Duodenal mucosa (tissue), 2 donors: ENCODE measurements at regions not wholly inside any gene's neighbourhood (a gene's known extent, or its start where the extent isn't known, plus 50 kb on each side); places are given as distances from the start of the nearest gene placed in this dataset.

ENCODE experiments used
- H3K27ac ChIP-seq: one replicate; pipeline ENCODE4 v1.7.0; 2013; ENCODE audit warnings: low read depth, low read length
- H3K27me3 ChIP-seq, 2 donors: one replicate each; pipeline ENCODE4 v1.7.0; 2013; ENCODE audit warnings: low read length in 2 of 2, control low read depth in 1 of 2; ENCODE audit not compliant: insufficient read depth in 2 of 2, control insufficient read depth in 1 of 2
- H3K36me3 ChIP-seq, 2 donors: one replicate each; pipeline ENCODE4 v1.7.0; 2013; ENCODE audit warnings: low read length in 2 of 2, control low read depth in 1 of 2; ENCODE audit not compliant: insufficient read depth in 2 of 2, control insufficient read depth in 1 of 2
- H3K4me1 ChIP-seq, 2 donors: one replicate each; pipeline ENCODE4 v1.7.0; 2013; ENCODE audit warnings: low read length in 2 of 2, control low read depth in 1 of 2; ENCODE audit not compliant: insufficient read depth in 2 of 2, control insufficient read depth in 1 of 2
- H3K4me3 ChIP-seq, 2 donors: one replicate each; pipeline ENCODE4 v1.7.0; 2013; ENCODE audit warnings: low read length in 2 of 2, low read depth in 1 of 2
- H3K9ac ChIP-seq, 2 donors: one replicate each; pipeline ENCODE4 v1.7.0; 2013; ENCODE audit warnings: low read length in 2 of 2, low read depth in 1 of 2
- H3K9me3 ChIP-seq, 2 donors: one replicate each; pipeline ENCODE4 v1.7.0; 2013; ENCODE audit warnings: low read length in 2 of 2, control low read depth in 1 of 2; ENCODE audit not compliant: control insufficient read depth in 1 of 2

- Histone ChIP-seq H3K4me3 (no peak overlapping the region), H3K27me3 (no peaks in the 10 kb centered on the region), H3K9ac (no peak overlapping the region), H3K36me3 (no peaks in the 10 kb centered on the region), H3K27ac (no peak overlapping the region), H3K4me1 (no peaks in the 10 kb centered on the region), H3K9me3 (no peaks in the 10 kb centered on the region)
Observed at GRCh38 chr2:107607054-107607453, 219.6 kb upstream of the RGPD4 start.

GRCh38 chr2:107607473-107607872 lies 219.2 kb upstream of the RGPD4 start:
- no peaks in the 10 kb centered on the region for H3K27me3 ChIP-seq
- no peak overlapping the region for H3K9ac ChIP-seq
- H3K27ac ChIP-seq: no peak overlapping the region
- H3K36me3 ChIP-seq: no peaks in the 10 kb centered on the region
- H3K9me3 ChIP-seq: no peaks in the 10 kb centered on the region
- H3K4me1 ChIP-seq: no peaks in the 10 kb centered on the region
- no peak overlapping the region for H3K4me3 ChIP-seq

- H3K4me1 ChIP-seq: no peaks in the 10 kb centered on the region
- H3K4me3 ChIP-seq: no peak overlapping the region
- peaks cover 0 to 5% of the 10 kb centered on the region in 2 donors for H3K9me3 ChIP-seq
- H3K27ac ChIP-seq: no peak overlapping the region
- H3K36me3 ChIP-seq: no peaks in the 10 kb centered on the region
- no peaks in the 10 kb centered on the region for H3K27me3 ChIP-seq
- no peak overlapping the region for H3K9ac ChIP-seq
Observed at GRCh38 chr2:107615039-107615438, 211.7 kb upstream of the RGPD4 start.

GRCh38 chr2:107618769-107619168 lies 207.9 kb upstream of the RGPD4 start:
- no peaks in the 10 kb centered on the region for H3K27me3 ChIP-seq
- H3K9ac ChIP-seq: no peak overlapping the region
- H3K4me3 ChIP-seq: no peak overlapping the region
- no peaks in the 10 kb centered on the region for H3K4me1 ChIP-seq
- H3K27ac ChIP-seq: no peak overlapping the region
- H3K36me3 ChIP-seq: no peaks in the 10 kb centered on the region
- peaks cover 0 to 5% of the 10 kb centered on the region in 2 donors for H3K9me3 ChIP-seq

GRCh38 chr2:107621186-107622165 lies 205.2 kb upstream of the RGPD4 start:
- no peak overlapping the region for H3K9ac ChIP-seq
- H3K4me3 ChIP-seq: no peak overlapping the region
- no peak overlapping the region for H3K27ac ChIP-seq
- no peaks in the 10 kb centered on the region for H3K36me3 ChIP-seq
- peaks cover 0 to 5% of the 10 kb centered on the region in 2 donors for H3K9me3 ChIP-seq
- no peaks in the 10 kb centered on the region for H3K4me1 ChIP-seq
- H3K27me3 ChIP-seq: no peaks in the 10 kb centered on the region

GRCh38 chr2:107622741-107623310 lies 203.9 kb upstream of the RGPD4 start:
- no peak overlapping the region for H3K4me3 ChIP-seq
- H3K9me3 ChIP-seq: peaks cover 0 to 8% of the 10 kb centered on the region in 2 donors
- H3K4me1 ChIP-seq: no peaks in the 10 kb centered on the region
- no peak overlapping the region for H3K9ac ChIP-seq
- H3K36me3 ChIP-seq: no peaks in the 10 kb centered on the region
- H3K27ac ChIP-seq: no peak overlapping the region
- H3K27me3 ChIP-seq: no peaks in the 10 kb centered on the region

GRCh38 chr2:107625982-107626381 lies 200.7 kb upstream of the RGPD4 start:
- no peaks in the 10 kb centered on the region for H3K27me3 ChIP-seq
- no peaks in the 10 kb centered on the region for H3K4me1 ChIP-seq
- H3K36me3 ChIP-seq: no peaks in the 10 kb centered on the region
- H3K27ac ChIP-seq: no peak overlapping the region
- H3K4me3 ChIP-seq: no peak overlapping the region
- peaks cover 3 to 11% of the 10 kb centered on the region in 2 donors for H3K9me3 ChIP-seq
- H3K9ac ChIP-seq: no peak overlapping the region

GRCh38 chr2:107627164-107627563 lies 199.5 kb upstream of the RGPD4 start:
- Histone ChIP-seq H3K4me1 (no peaks in the 10 kb centered on the region), H3K9ac (no peak overlapping the region), H3K27me3 (no peaks in the 10 kb centered on the region), H3K9me3 (peaks cover 3 to 11% of the 10 kb centered on the region in 2 donors), H3K4me3 (no peak overlapping the region), H3K27ac (no peak overlapping the region), H3K36me3 (no peaks in the 10 kb centered on the region)

GRCh38 chr2:107627926-107628325 lies 198.8 kb upstream of the RGPD4 start:
- H3K4me3 ChIP-seq: no peak overlapping the region
- no peaks in the 10 kb centered on the region for H3K27me3 ChIP-seq
- no peaks in the 10 kb centered on the region for H3K36me3 ChIP-seq
- peaks cover 3 to 11% of the 10 kb centered on the region in 2 donors for H3K9me3 ChIP-seq
- no peak overlapping the region for H3K9ac ChIP-seq
- no peak overlapping the region for H3K27ac ChIP-seq
- no peaks in the 10 kb centered on the region for H3K4me1 ChIP-seq

GRCh38 chr2:107633580-107634147 lies 193.0 kb upstream of the RGPD4 start:
- Histone ChIP-seq H3K27me3 (no peaks in the 10 kb centered on the region), H3K27ac (no peak overlapping the region), H3K36me3 (no peaks in the 10 kb centered on the region), H3K9ac (no peak overlapping the region), H3K4me1 (no peaks in the 10 kb centered on the region), H3K4me3 (no peak overlapping the region), H3K9me3 (peaks cover 0 to 10% of the 10 kb centered on the region in 2 donors)
